HepG2 (cell line): ENCODE measurements at regions not wholly inside any gene's neighbourhood (a gene's known extent, or its start where the extent isn't known, plus 50 kb on each side); places are given as distances from the start of the nearest gene placed in this dataset.

Experiments
- CSRNP2 ChIP-seq: sonication (generic); formaldehyde crosslinking; conservative IDR thresholded peaks from 2 replicates; pipeline ENCODE4 v1.8.0; 2022; ENCODE audit warnings: low read depth, missing genetic modification reagents
- MLX ChIP-seq: IDR thresholded peaks from 2 replicates; pipeline ENCODE4 v1.6.1; 2016
- RORA ChIP-seq: sonication (generic); formaldehyde crosslinking; IDR thresholded peaks from 2 replicates; pipeline ENCODE4 v1.5.0; 2020; ENCODE audit warnings: mild to moderate bottlenecking, missing genetic modification reagents, moderate library complexity
- ZNF142 ChIP-seq: sonication (generic); formaldehyde crosslinking; IDR thresholded peaks from 2 replicates; pipeline ENCODE4 v1.4.0; 2020; ENCODE audit warnings: missing genetic modification reagents
- ZNF253 ChIP-seq: sonication (generic); formaldehyde crosslinking; IDR thresholded peaks from 2 replicates; pipeline ENCODE4 v1.8.0; 2022; ENCODE audit warnings: mild to moderate bottlenecking, missing genetic modification reagents, borderline replicate concordance
- ZNF256 ChIP-seq: sonication (generic); formaldehyde crosslinking; conservative IDR thresholded peaks from 2 replicates; pipeline ENCODE4 v1.4.0; 2020; ENCODE audit warnings: missing genetic modification reagents

- TF ChIP-seq CSRNP2: no peak
- no peak for TF ChIP-seq MLX (CRISPR knock-in tag)
- no peak for TF ChIP-seq ZNF142 (CRISPR knock-in tag)
- no peak for TF ChIP-seq ZNF253 (CRISPR knock-in tag)
- no peak for TF ChIP-seq ZNF256 (CRISPR knock-in tag)
- TF ChIP-seq RORA (CRISPR knock-in tag): no peak
Observed at GRCh38 chr5:39674209-39675082, 249.7 kb upstream of the DAB2 start (continued).
